Inferior parietal cortex (tissue), 1 donor: ENCODE measurements at regions not wholly inside any gene's neighbourhood (a gene's known extent, or its start where the extent isn't known, plus 50 kb on each side); places are given as distances from the start of the nearest gene placed in this dataset.
A peak's percentile ranks its signal among the peaks of the same experiment; 100 is the strongest.

ENCODE experiments used
- DNase-seq: peaks from one replicate; pipeline ENCODE4 v3.0.0-alpha.2; 2016; ENCODE audit errors: extremely low spot score

DNA sequence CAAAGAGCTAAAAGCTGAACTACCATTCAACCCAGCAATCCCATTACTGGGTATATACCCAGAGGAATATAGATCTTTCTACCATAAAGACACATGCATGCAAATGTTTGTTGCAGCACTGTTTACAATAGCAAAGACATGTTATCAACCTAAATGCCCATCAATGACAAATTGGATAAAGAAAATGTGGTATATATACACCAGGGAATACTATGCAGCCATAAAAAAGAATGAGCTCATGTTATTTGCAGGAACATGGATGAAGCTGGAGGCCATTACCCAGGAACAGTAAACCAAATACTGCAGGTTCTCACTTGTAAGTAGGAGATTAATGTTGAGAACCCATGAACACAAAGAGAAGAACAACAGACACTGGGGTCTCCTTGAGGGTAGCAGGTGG is 1295.1 kb downstream of the TYW1 start:
- DNase-seq: no peak

DNA sequence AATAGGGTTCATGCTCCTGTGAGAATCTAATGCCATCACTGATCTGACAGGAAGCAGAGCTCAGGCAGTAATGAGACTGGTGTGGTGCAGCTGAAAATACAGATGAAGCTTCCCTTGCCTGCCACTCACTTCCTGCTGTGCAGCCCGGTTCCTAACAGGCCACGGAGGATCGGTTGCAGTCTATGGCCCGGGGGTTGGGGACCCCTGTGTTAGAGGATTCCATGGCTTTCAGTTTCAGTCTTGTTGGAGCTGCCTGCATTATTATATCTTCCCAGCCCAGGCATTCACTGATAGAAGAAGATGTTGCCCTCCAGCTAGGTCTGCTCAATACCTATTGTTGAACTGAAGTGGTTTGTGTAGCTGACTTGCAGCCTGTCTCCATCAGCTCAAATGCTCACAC is 1298.8 kb downstream of the TYW1 start:
- no peak for DNase-seq

DNA sequence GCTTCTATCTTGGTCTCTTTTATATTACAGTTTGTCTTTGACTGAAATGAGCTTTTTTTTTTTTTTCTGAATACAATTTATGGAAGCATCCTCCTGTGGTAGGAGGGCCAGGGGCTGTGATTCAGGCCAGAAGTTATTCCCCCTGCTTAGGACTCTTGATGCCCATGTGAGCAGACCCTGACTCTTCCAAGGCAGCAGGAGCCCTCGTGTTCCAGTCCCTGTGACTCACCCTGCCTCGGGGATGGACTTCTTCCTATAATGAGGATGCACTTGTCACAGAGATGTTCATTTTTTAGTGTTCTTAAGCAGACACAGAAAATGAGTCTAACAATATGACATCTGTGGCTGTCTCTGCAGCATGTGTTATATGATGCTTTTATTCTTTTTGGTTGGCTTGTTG is 1293.7 kb upstream of the AUTS2 start:
- DNase-seq: no peak

DNA sequence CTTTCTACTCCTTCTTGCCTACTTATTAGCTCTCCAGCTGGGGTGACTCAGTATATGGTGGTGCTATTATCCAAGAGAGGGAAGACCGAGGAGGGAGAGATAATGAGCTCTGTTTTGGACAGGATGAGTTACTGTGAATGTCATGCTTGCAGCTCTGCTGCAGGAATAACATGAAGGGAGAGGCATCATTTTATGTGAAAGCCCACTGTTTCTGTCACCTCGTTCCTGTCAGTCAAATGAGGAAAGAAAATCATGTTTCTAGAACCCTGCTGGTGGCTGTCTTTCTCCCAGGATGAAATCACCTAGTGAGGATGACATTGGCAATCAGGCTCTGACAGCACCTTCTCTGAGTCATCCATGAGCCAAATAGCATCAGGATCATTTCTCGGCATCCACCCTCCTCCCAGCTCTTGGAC is 1291.6 kb upstream of the AUTS2 start:
- no peak for DNase-seq

DNA sequence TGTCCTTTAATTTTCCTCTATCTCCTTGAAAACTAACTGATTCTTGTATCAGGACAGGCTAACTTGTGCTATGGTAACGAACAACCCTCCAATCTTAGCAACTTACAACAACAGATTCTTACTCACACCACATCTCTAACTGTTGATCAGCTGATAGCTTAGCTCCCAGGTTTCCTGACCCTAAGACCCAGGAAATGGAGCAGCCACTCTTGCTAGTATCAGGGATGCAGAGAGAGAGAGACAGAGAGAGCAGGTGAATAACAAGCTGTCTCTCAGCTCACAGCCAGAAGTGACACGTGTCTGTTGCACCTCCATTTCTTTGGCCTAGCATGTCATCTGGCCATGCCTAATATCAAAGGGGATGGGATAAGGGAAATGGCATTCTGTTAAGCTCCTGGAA is 1289.0 kb upstream of the AUTS2 start:
- no peak for DNase-seq

DNA sequence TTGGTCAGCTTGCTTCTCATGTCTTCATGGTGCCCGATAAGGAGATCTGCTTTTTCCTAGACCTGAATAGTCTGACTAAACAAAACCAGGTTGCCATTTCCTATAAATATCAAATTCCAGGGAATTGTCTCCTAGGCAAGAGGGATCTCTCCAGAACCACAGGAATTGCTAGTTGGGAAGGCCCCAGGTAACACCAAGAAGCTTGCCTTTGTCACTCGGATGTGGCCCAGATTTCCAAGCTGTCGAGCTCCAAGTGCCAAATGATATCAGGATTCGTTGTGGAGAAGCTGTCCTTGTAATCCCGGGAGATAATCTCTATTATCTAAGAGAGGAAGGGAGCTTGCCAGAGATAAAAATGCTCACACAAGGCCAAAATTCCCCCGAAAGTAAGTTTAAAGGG is 1288.5 kb upstream of the AUTS2 start:
- DNase-seq: no peak

DNA sequence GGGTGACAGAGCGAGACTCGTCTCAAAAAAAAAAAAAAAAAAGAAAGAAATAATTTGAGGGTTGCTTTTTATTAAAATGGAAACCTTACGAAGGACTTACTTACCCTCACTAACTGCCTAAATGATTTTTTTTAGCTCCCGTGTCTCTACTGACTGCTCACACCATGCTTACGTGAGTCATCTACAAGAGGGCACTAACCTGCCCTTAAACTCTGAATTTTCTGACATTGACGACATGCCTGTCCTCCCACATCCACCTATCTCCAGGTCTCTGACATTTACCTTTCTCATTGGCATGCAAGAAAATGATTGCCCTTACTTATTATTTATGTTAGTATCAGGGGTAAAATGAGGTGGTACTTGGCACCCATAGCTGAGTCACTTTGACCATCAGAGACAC is 1286.3 kb upstream of the AUTS2 start:
- no peak for DNase-seq

DNA sequence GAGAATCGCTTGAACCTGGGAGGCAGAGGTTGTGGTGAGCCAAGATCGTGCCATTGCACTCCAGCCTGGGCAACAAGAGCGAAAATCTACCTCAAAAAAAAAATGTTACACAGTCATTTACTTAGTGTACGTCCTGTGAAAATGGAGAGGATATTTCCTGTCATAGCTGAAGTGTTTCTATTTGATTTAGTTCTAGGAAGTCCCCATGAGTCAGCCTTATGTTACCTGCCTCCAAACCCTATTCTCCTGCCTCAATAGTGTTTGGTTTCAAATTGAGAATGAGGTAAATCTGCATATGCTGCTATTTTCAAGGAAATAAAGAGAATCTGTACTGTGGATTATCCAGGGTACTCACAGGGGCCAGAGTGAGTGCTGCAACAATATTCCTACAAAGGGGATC is 1284.5 kb upstream of the AUTS2 start:
- no peak for DNase-seq

DNA sequence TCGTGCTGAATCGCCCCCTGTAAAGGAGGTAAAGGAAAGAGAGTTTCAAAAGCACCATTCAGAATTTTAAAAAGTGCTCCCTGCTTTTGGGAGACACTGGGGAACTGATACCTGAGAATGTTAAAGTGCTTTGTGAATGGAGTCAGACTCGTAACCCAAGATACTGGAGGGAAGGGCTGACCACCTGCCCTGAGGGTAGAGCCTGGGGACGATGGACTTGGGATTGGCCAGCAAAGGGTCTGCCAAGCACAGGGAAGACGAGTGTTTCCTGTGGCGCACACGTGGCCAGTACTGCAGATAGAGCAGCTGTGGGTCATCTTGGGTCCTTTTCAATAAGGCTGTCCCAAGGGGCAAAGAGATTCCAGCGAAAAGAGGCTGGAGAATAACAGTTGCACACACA is 1284.1 kb upstream of the AUTS2 start:
- no peak for DNase-seq

DNA sequence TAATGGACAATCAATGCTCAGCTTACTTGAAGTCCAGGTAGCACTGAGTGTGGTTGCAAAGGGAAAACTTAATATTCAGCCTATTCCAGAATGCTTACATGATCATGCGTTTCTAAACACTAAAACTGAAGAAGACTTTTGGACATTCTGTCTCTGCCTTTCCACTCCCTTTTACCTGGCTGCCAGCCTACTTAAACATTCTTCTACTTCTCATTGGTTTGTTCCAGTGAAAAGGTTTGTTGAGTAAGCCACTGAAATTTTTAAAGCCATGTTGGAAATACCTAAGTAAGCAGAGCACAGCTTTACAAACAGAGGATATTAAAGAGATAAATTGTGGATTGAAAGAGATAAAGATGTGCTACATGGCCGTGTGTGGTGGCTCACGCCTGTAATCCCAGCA is 1280.8 kb upstream of the AUTS2 start:
- DNase-seq: no peak

DNA sequence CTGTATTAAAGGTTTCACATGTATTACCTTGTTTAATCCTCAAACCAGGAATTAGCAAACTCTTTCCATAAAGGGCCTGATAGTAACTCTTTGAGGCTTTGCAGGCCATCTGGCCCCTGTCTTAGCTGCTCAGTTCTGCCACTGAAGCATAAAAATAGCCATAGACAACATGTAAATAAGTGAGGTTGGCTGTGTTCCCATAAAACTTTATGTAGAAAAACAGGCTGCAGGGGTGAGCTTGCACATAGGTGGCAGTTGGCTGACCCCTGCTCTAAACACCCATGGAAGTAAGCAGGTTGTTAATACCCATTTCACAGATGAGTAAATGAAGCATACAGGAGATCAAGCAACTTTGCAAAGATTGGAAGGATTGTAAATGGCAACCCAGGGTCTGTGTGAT is 1279.2 kb upstream of the AUTS2 start:
- DNase-seq: no peak

DNA sequence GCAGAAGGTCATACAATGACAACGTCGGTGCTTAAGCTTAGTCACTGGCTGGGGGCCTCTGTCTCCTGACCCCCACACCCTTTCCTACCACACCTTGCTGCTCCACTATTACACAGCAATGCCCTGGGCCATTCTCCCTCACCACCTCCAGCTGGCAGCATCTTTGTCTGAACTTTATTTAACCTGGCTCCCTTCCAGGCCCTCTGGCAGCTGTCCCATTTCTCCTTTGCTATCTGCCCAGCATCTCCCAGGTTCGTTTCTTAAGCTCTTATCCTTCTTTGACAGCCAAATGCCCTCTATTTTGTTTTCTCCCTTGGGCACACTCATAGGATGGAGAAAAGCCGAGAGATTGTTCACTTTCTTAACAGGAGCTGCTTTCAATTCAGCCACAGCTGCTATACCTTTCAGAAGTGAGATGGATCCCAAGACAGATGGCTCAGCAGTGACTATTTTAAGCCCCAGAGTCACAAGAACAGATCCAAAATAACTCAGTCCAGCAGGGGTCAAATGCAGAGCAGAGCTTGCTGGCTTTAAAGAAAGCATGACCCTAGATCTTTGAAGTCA is 1277.1 kb upstream of the AUTS2 start:
- peak; percentile 32 for DNase-seq

DNA sequence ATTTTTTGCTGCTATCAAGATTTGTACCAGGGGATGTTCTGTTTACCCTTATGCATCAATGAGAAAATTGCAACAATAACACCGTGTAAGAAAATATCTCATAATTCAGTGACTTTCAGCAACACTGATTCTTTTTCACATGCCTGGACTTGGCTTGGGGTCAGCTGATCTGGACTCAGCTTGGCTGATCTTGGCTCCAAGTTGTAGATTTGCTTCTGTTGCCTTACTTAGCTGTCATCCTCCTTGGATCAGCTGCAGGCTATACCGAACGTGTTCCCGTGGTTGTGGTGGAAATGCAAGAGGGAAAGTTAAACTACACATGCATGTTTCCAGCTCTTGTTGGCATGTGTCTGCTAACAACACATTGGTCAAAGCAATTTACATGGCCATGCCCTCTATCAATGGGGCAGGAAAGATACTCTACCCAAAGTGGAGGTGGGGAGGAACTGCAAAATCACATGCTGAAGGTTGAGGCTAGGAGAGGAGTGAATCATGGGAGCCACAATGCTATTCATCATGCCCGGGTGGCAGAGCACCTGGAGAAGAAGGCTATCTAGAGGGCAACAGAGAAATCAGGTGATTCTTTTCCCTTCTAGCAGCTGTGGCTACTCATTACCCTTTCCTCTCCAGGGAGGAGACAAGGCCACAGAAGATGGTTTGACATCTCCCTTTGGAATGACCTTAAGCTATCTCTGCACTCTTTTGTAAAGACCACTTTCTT is 1276.3 kb upstream of the AUTS2 start:
- no peak for DNase-seq

DNA sequence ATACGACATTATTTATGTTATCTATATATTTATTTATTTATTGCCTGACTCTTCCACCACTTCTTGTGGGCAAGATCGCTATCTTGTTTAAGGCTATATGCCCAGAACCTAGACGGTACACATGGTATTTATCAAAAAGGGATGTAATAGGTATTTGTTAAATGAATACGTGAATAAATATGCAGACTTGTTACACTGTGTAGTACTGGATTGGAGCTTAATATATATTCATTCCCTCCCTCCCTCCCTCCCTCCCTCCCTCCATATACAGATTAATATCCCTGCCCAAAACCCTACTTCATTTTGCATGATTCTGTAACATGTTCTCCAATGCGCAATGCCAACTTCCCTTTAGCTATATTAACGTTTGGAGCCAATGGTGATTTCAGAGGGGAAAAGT is 1273.7 kb upstream of the AUTS2 start:
- DNase-seq: no peak

DNA sequence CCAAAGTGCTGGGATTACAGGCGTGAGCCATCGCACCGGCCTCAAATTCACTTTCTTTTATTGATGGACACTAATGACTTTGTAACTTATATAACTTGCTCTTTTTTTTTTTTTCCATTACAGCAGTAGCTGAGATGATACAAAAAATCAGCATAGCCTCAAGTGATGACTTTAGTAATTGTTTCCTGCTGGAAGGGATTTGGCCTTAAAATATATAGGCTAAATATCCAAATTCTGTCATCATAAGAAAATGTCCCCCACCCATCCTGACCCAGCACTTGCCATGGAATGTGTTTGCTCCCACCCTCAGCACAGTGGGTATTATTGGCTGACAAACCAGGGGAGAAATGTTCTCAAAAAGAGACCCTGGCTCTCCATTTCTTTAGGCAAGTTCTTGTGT is 1264.1 kb upstream of the AUTS2 start:
- DNase-seq: no peak

DNA sequence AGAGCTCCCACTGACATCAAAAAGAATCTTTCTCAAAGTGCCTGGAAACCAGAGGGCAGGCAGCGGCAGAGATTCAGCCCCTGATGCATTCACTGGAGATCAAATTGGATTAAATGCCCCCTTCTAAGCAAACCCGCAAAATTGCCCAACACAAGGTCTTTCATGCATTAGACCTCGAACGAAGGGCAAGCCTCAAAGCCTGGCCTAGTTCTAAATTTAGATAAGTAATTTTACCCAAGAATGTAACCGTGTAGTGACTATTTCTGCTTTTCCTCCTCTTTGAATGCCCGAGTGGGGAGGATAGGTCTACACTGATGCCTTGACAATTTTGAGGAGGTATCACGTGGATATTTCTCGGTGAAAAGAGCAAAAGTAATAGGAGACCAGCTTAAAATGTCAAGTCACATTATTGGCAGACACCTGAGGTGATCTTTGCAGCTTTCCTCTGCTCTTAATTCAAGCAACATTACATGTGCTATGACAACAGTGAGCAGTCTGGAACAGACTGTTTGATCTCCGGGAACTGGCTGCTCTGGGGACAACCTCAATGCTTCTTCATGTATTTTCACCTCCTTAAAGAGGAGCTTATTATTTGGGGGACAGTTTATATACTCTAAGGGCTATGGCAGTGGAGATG is 1263.5 kb upstream of the AUTS2 start:
- no peak for DNase-seq

DNA sequence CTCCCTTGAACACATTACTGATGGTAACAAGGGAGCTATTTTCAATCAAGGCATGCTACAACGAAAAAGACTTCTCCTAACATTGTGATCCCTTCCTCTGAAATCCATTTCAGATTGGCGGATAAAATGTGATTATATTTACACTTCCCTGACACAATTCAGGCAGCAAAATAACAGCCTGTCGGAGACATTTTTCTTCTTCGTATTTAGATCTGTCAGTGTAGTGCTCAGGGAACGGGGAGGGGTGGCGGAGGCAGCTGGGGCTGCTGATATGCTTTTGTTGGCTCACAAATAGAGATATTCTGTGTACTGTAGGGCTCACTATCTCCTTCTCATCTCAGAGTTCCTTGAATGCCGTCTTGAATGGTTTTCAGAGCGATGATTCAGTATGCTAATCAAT is 1261.7 kb upstream of the AUTS2 start:
- no peak for DNase-seq

DNA sequence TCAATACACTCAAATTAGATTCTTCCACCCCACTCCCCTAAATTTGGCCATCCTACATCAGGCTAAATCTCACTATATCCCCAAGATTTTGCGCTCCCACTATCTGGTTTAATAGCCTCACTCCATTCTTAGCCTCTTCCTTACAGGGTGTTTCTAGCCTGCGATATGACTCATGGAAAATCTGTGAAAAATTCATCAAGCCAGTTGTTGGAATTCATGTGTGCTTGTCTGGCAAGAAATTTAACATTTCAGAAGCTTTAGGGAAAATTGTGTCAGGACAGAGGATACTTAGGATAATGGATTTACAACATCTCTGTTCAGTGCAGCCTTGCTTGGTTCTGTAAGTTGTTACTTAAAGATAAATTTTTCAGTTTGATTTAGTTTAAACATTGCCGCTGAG is 1249.9 kb upstream of the AUTS2 start:
- peak; percentile 43 for DNase-seq

DNA sequence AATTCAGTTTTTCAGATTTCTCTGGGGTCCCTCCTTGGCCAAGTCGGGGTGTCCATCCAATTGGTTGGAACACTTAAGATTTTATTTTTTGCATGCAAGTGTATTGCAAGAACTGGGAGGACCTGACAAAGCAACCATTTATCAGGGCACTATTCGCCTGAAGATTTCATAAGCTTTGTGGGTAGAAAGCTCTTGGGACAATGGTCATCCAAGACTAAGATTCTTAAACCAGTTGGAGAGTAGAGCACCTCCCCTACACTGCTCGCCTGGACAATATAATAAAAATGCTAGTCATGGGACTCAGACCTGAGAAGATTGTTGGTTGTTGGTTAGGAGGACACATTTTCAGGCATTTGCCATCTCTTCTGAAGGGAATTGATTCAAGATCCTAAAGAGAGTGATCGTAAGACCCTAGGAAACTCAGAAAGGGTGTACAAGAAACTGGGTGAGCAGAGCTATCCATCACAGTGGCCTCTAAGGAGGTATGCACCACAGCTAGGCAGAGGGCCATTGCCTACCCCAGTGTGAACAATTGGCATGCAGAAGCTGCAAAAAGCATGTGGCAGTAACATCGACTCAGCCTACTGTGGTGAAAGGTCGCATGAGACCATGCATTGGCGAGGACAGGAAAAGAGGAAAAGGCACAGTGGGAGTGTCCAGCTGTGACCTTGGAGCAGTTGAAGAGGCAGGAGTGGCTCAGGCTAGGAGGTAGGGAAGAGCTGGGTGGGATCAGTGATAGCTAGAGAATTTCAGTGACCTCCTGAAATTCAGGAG is 1235.3 kb upstream of the AUTS2 start:
- no peak for DNase-seq

DNA sequence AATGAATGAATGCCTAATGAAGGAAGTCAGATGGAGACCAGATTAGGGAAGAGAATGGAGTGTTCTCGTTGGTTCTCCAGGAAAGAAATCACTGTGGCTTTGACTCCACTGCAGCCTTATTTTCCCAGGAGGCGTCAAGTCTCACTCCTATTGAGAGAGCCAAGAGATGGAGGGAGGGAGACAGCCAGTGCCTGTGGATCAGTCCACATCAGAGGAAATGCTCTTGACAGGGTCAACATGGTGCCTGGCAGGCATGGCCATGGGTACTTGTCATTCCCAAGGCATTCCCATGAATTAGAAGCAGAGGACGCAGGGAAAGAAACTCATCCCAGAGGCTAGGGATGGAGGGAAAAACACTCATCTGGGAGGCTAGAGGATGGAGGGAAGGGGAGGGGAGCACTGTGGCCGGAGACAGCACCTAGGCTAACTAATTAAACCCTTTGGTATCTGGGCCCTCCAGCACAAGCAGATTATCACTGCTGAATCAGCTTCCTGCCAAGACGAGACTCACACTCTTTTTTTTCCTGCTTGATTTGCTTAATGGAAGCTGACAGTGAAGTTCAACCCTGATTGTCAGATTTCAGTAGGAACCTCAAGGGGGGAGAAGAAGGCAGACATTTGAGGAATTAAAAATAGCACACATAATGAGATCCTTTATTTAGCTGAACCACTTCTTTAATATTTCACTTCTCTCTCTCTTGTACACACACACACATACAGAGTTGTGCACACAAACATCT is 1233.2 kb upstream of the AUTS2 start:
- no peak for DNase-seq

DNA sequence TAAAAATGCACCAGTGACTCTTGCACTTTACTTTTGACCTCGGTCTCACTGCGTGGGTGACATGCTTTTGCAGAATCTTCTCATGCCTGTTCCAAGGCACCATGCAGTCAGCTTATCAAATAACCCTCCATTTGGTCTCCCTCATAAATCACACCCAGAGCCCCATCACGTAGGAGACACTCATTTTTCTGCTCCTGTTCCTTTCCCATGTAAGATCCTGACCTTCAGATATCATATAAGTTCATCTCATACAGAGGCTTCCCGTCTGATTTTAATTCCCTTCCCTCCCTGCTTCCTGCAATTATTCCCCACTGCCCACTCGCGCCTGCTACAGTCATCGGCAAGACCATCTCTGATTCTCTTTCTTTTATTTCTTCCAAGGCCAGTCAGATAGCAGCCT is 1226.3 kb upstream of the AUTS2 start:
- no peak for DNase-seq

DNA sequence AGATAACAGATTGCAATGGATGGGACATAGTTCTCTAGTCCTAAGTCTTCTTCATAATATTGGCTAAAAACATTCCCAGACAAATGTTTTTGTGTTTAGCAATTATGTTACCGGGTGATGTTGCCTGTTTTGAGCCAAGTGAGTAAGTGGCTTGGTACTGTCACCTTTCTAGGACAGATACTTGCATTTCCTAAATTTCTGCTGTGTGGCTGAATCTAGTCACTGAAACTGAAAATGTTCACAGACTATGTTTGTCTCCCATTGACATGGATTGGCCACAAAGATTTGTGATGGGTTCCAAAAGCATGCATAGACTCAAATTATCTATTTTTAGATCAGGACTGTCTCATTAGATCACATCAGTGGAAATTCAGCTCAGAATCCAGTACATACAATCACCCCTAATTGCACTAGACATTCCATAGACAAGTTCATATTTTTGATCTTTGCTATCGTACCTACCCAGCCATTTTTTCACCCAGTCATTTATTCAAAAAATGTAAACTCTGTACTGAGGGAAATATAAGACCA is 1222.1 kb upstream of the AUTS2 start:
- DNase-seq: no peak
